ENCODE measurements at regions not wholly inside any gene's neighbourhood (a gene's known extent, or its start where the extent isn't known, plus 50 kb on each side); places are given as distances from the start of the nearest gene placed in this dataset.

- TF ChIP-seq ARID3B (CRISPR knock-in tag; IDR thresholded peaks at IDR 0.05; ENCODE audit: borderline replicate concordance) = no peak
- TF ChIP-seq CXXC5 (CRISPR knock-in tag; IDR thresholded peaks at IDR 0.05) = 0 out of 2 replicates have a peak, but pooled peaks have one; percentile 15
- no peak for TF ChIP-seq SAFB (IDR thresholded peaks at IDR 0.05; ENCODE audit: borderline replicate concordance, low read depth, low read length)
- no peak for TF ChIP-seq E2F5 (CRISPR knock-in tag; IDR thresholded peaks at IDR 0.05)
- TF ChIP-seq, protein P1, sequence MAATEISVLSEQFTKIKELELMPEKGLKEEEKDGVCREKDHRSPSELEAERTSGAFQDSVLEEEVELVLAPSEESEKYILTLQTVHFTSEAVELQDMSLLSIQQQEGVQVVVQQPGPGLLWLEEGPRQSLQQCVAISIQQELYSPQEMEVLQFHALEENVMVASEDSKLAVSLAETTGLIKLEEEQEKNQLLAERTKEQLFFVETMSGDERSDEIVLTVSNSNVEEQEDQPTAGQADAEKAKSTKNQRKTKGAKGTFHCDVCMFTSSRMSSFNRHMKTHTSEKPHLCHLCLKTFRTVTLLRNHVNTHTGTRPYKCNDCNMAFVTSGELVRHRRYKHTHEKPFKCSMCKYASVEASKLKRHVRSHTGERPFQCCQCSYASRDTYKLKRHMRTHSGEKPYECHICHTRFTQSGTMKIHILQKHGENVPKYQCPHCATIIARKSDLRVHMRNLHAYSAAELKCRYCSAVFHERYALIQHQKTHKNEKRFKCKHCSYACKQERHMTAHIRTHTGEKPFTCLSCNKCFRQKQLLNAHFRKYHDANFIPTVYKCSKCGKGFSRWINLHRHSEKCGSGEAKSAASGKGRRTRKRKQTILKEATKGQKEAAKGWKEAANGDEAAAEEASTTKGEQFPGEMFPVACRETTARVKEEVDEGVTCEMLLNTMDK (IDR thresholded peaks at IDR 0.05; ENCODE audit: borderline replicate concordance, insufficient read depth, low read depth, low read length, poor library complexity, severe bottlenecking) = no peak
- no peak for TF ChIP-seq ZNF253 (CRISPR knock-in tag; conservative IDR thresholded peaks at IDR 0.05)
- no peak for TF ChIP-seq ZBTB1 (CRISPR knock-in tag; IDR thresholded peaks at IDR 0.05; ENCODE audit: borderline replicate concordance, low read depth)
- TF ChIP-seq TOE1 (IDR thresholded peaks at IDR 0.05; ENCODE audit: borderline replicate concordance) = no peak
- TF ChIP-seq TOE1 (CRISPR knock-in tag; IDR thresholded peaks at IDR 0.05; ENCODE audit: borderline replicate concordance, low read depth) = no peak
- TF ChIP-seq ZSCAN29 (IDR thresholded peaks at IDR 0.05) = no peak
- TF ChIP-seq, protein P2, sequence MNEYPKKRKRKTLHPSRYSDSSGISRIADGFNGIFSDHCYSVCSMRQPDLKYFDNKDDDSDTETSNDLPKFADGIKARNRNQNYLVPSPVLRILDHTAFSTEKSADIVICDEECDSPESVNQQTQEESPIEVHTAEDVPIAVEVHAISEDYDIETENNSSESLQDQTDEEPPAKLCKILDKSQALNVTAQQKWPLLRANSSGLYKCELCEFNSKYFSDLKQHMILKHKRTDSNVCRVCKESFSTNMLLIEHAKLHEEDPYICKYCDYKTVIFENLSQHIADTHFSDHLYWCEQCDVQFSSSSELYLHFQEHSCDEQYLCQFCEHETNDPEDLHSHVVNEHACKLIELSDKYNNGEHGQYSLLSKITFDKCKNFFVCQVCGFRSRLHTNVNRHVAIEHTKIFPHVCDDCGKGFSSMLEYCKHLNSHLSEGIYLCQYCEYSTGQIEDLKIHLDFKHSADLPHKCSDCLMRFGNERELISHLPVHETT (CRISPR knock-in tag; conservative IDR thresholded peaks at IDR 0.05 in 1 of 2, IDR thresholded peaks at IDR 0.05 in 1 of 2) = no peak
- TF ChIP-seq HSF4 (CRISPR knock-in tag; IDR thresholded peaks at IDR 0.05; ENCODE audit: borderline replicate concordance) = no peak
- no peak for TF ChIP-seq SRSF9 (IDR thresholded peaks at IDR 0.05; ENCODE audit: borderline replicate concordance, low read depth, low read length)
- TF ChIP-seq ZNF263 (CRISPR knock-in tag; IDR thresholded peaks at IDR 0.05; ENCODE audit: borderline replicate concordance) = no peak
- no peak for TF ChIP-seq NFE2 (IDR thresholded peaks at IDR 0.05; ENCODE audit: low read depth)
- TF ChIP-seq ZNF347 (CRISPR knock-in tag; IDR thresholded peaks at IDR 0.05; ENCODE audit: low read depth) = no peak
- TF ChIP-seq TCF7L2 (IDR thresholded peaks at IDR 0.05; ENCODE audit: low read depth, low read length) = no peak
- no peak for TF ChIP-seq ZKSCAN1 (IDR thresholded peaks at IDR 0.05; ENCODE audit: low read depth, low read length)
- no peak for TF ChIP-seq DLX4 (CRISPR knock-in tag; IDR thresholded peaks at IDR 0.05)
- TF ChIP-seq SAP30 (IDR thresholded peaks at IDR 0.05; ENCODE audit: borderline replicate concordance, insufficient read depth, low read depth, low read length, poor library complexity, severe bottlenecking) = no peak
Measured at GRCh38 chr1:38745476-38746401, 113.8 kb downstream of the RRAGC start (continued).

All from K562 (cell line).